HepG2 (cell line): ENCODE measurements at regions not wholly inside any gene's neighbourhood (a gene's known extent, or its start where the extent isn't known, plus 50 kb on each side); places are given as distances from the start of the nearest gene placed in this dataset.
A peak's percentile ranks its signal among the peaks of the same experiment; 100 is the strongest.

Source experiments
- AGO2 ChIP-seq: fragments of 200-400 bp; formaldehyde crosslinking; optimal IDR thresholded peaks from 2 replicates; pipeline ENCODE3; 2017; ENCODE audit warnings: mild to moderate bottlenecking, low read depth, low read length, moderate library complexity
- ARID5B ChIP-seq: IDR thresholded peaks from 2 replicates; pipeline ENCODE4 v1.4.0; 2020; ENCODE audit warnings: mild to moderate bottlenecking, missing genetic modification reagents
- CEBPZ ChIP-seq: IDR thresholded peaks from 2 replicates; pipeline ENCODE4 v1.6.1; 2012; ENCODE audit warnings: low read length, improper control_type of control experiment
- CENPT ChIP-seq: sonication (generic); formaldehyde crosslinking; IDR thresholded peaks from 2 replicates; pipeline ENCODE4 v1.8.0; 2022; ENCODE audit warnings: low read depth, mild to moderate bottlenecking, moderate library complexity, missing genetic modification reagents
- ERF ChIP-seq: IDR thresholded peaks from 2 replicates; pipeline ENCODE4 v1.6.1; 2018; ENCODE audit warnings: missing biosample characterization, missing genetic modification reagents
- GLI4 ChIP-seq: sonication (generic); formaldehyde crosslinking; IDR thresholded peaks from 2 replicates; pipeline ENCODE4 v1.5.1; 2020; ENCODE audit warnings: missing genetic modification reagents, mild to moderate bottlenecking, moderate library complexity, borderline replicate concordance
- JUN ChIP-seq: sonication (generic); formaldehyde crosslinking; IDR thresholded peaks from 2 replicates; pipeline ENCODE4 v1.4.0; 2020; ENCODE audit warnings: mild to moderate bottlenecking, missing genetic modification reagents
- NR2F1 ChIP-seq, 2 experiments: fragments of 450-650 bp in 1 of 2; formaldehyde crosslinking in 1 of 2; IDR thresholded peaks; 2 replicates each; pipeline versions ENCODE4 v1.5.0 to v1.6.1; 2016 to 2020; ENCODE audit warnings: mild to moderate bottlenecking in 1 of 2, missing compliant biosample characterization in 1 of 2, missing genetic modification reagents in 1 of 2, moderate library complexity in 1 of 2
- PAWR ChIP-seq: sonication (generic); formaldehyde crosslinking; IDR thresholded peaks from 2 replicates; pipeline ENCODE4 v1.4.0; 2020; ENCODE audit warnings: missing genetic modification reagents, mild to moderate bottlenecking, borderline replicate concordance
- TARDBP ChIP-seq: sonication (generic); formaldehyde crosslinking; IDR thresholded peaks from 2 replicates; pipeline ENCODE4 v1.8.0; 2022; ENCODE audit warnings: mild to moderate bottlenecking, missing genetic modification reagents
- TBL1XR1 ChIP-seq: fragments of 150-350 bp; IDR thresholded peaks from 2 replicates; pipeline ENCODE4 v1.6.1; 2014; ENCODE audit warnings: borderline replicate concordance, low read length; ENCODE audit not compliant: partially characterized antibody
- ZMYM2 ChIP-seq: sonication (generic); formaldehyde crosslinking; IDR thresholded peaks from 2 replicates; pipeline ENCODE4 v1.8.0; 2022; ENCODE audit warnings: mild to moderate bottlenecking, missing genetic modification reagents
- ZNF12 ChIP-seq: sonication (generic); formaldehyde crosslinking; IDR thresholded peaks from 2 replicates; pipeline ENCODE4 v1.5.0; 2020; ENCODE audit warnings: missing genetic modification reagents
- ZNF564 ChIP-seq: sonication (generic); formaldehyde crosslinking; IDR thresholded peaks from 2 replicates; pipeline ENCODE4 v1.8.1; 2023; ENCODE audit warnings: mild to moderate bottlenecking, missing genetic modification reagents
- ZNF747 ChIP-seq: sonication (generic); formaldehyde crosslinking; IDR thresholded peaks from 2 replicates; pipeline ENCODE4 v1.8.1; 2023; ENCODE audit warnings: missing genetic modification reagents, mild to moderate bottlenecking, borderline replicate concordance
- ZNF790 ChIP-seq: sonication (generic); formaldehyde crosslinking; IDR thresholded peaks from 2 replicates; pipeline ENCODE4 v1.8.0; 2022; ENCODE audit warnings: missing genetic modification reagents, mild to moderate bottlenecking, borderline replicate concordance
- ZNF792 ChIP-seq: IDR thresholded peaks from 2 replicates; pipeline ENCODE4 v1.6.1; 2016
- ZSCAN9 ChIP-seq: IDR thresholded peaks from 2 replicates; pipeline ENCODE4 v1.6.1; 2016; ENCODE audit warnings: borderline replicate concordance
- TF ChIP-seq, protein P1 (sequence below): sonication (generic); formaldehyde crosslinking; IDR thresholded peaks from 2 replicates; pipeline ENCODE4 v1.5.0; 2020; ENCODE audit warnings: mild to moderate bottlenecking, missing genetic modification reagents, moderate library complexity
- TF ChIP-seq, protein P2 (sequence below): sonication (generic); formaldehyde crosslinking; IDR thresholded peaks from 2 replicates; pipeline ENCODE4 v1.4.0; 2020; ENCODE audit warnings: missing genetic modification reagents, borderline replicate concordance

- TF ChIP-seq JUN (CRISPR knock-in tag) (peak; percentile 64; the same call in 1 of the 2 replicates), ERF (CRISPR knock-in tag) (peak; percentile 97), TBL1XR1 (peak; percentile 58), TARDBP (CRISPR knock-in tag) (peak; percentile 98), NR2F1 (CRISPR knock-in tag; IDR thresholded peaks at IDR 0.05) (peak; percentile 51 to 88; a peak in 3 of 4 replicates), ZNF790 (CRISPR knock-in tag) (no peak), PAWR (CRISPR knock-in tag) (no peak), ZMYM2 (CRISPR knock-in tag) (peak; percentile 93), ZSCAN9 (CRISPR knock-in tag) (peak; percentile 97), ZNF747 (CRISPR knock-in tag) (peak; percentile 98), AGO2 (no peak), ZNF792 (CRISPR knock-in tag) (peak; percentile 98), ZNF564 (CRISPR knock-in tag) (peak; percentile 89), GLI4 (no peak), CENPT (CRISPR knock-in tag) (no peak), CEBPZ (no peak), ZNF12 (peak; percentile 33; the same call in 1 of the 2 replicates), ARID5B (CRISPR knock-in tag) (peak; percentile 100)
- TF ChIP-seq, protein P1, sequence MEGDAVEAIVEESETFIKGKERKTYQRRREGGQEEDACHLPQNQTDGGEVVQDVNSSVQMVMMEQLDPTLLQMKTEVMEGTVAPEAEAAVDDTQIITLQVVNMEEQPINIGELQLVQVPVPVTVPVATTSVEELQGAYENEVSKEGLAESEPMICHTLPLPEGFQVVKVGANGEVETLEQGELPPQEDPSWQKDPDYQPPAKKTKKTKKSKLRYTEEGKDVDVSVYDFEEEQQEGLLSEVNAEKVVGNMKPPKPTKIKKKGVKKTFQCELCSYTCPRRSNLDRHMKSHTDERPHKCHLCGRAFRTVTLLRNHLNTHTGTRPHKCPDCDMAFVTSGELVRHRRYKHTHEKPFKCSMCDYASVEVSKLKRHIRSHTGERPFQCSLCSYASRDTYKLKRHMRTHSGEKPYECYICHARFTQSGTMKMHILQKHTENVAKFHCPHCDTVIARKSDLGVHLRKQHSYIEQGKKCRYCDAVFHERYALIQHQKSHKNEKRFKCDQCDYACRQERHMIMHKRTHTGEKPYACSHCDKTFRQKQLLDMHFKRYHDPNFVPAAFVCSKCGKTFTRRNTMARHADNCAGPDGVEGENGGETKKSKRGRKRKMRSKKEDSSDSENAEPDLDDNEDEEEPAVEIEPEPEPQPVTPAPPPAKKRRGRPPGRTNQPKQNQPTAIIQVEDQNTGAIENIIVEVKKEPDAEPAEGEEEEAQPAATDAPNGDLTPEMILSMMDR (CRISPR knock-in tag): no peak
- TF ChIP-seq, protein P2, sequence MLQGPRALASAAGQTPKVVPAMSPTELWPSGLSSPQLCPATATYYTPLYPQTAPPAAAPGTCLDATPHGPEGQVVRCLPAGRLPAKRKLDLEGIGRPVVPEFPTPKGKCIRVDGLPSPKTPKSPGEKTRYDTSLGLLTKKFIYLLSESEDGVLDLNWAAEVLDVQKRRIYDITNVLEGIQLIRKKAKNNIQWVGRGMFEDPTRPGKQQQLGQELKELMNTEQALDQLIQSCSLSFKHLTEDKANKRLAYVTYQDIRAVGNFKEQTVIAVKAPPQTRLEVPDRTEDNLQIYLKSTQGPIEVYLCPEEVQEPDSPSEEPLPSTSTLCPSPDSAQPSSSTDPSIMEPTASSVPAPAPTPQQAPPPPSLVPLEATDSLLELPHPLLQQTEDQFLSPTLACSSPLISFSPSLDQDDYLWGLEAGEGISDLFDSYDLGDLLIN (CRISPR knock-in tag): peak; percentile 90; the same call in 1 of the 2 replicates
These were observed 71.6 kb upstream of the LGSN start (continued) for GRCh38 chr6:63391203-63391970.
